ENCODE measurements at regions not wholly inside any gene's neighbourhood (a gene's known extent, or its start where the extent isn't known, plus 50 kb on each side); places are given as distances from the start of the nearest gene placed in this dataset.
"Not testable (repeated sequence)": the region's sequence is repeated elsewhere in the genome, so short reads cannot be mapped to it uniquely, and the experiment has no call there.

GRCh38 chr6:100296810-100297544 lies 167.7 kb downstream of the SIM1 start:
- Histone ChIP-seq H3K9me2 (ENCODE audit: insufficient read depth) (no peaks in the 10 kb centered on the region), H4K20me1 (ENCODE audit: insufficient read depth) (no peaks in the 10 kb centered on the region), H3K4me1 (replicated peaks; ENCODE audit: insufficient read depth) (peaks cover 70% of the 10 kb centered on the region), H2AFZ (no peak overlapping the region), H3K4me2 (peak overlapping the region; percentile 63), H3K9me3 (ENCODE audit: insufficient read depth, low read depth) (peaks cover 17% of the 10 kb centered on the region), H3K27ac (peak overlapping the region; percentile 96), H3F3A (ENCODE audit: insufficient read depth, low read depth) (peaks cover 47% of the 10 kb centered on the region), H3K27me3 (ENCODE audit: insufficient read depth, low read depth) (no peaks in the 10 kb centered on the region), H3K4me3 (peak overlapping the region; percentile 8; the same call in 1 of the 2 replicates), H3K36me3 (ENCODE audit: low read depth) (peaks cover 6% of the 10 kb centered on the region; the same call in 1 of the 2 replicates), H3K79me2 (ENCODE audit: low read depth) (no peaks in the 10 kb centered on the region)
- no peak for TF ChIP-seq EZH2 (IDR thresholded peaks at IDR 0.05; ENCODE audit: low read depth)
- no peak for TF ChIP-seq CTCF (conservative IDR thresholded peaks at IDR 0.05)
- intact Hi-C loops (cut with micrococcal nuclease; ENCODE audit: unreplicated experiment) = loop anchor here (1.0 to 2.0 kb wide), 4 partner anchors 14 to 121 kb away; no protein-coding TSS in a partner anchor
- no TSS peak for BruUV-seq (replicated peaks)
- peak; percentile 24 to 96 for DNase-seq
- POLR2A ChIA-PET (ENCODE audit: unreplicated experiment) = interaction anchor here (0.5 to 1.3 kb wide), 6 partner anchors 14 to 139 kb away, joined by 3 to 8 read pairs (median 4); no protein-coding TSS in a partner anchor
- CTCF ChIA-PET = interaction anchor here (0.8 to 1.0 kb wide), 2 partner anchors 39 to 121 kb away, joined by 3 read pairs; no protein-coding TSS in a partner anchor

GRCh38 chr6:100295172-100295571 lies 169.5 kb downstream of the SIM1 start:
- DNase-seq; H3K9me2 ChIP-seq (ENCODE audit: insufficient read depth); H3K27me3 ChIP-seq (ENCODE audit: insufficient read depth, low read depth); H3K4me3 ChIP-seq; H4K20me1 ChIP-seq (ENCODE audit: insufficient read depth); BruUV-seq (replicated peaks); CTCF ChIA-PET; H3K79me2 ChIP-seq (ENCODE audit: low read depth); POLR2A ChIA-PET (ENCODE audit: unreplicated experiment); H3K36me3 ChIP-seq (ENCODE audit: low read depth); H2AFZ ChIP-seq; intact Hi-C loops (cut with micrococcal nuclease; ENCODE audit: unreplicated experiment); H3K4me2 ChIP-seq: not testable (repeated sequence)
- Histone ChIP-seq H3K4me1 (replicated peaks; ENCODE audit: insufficient read depth) (peaks cover 58% of the 10 kb centered on the region), H3K27ac (peak overlapping the region; percentile 96), H3F3A (ENCODE audit: insufficient read depth, low read depth) (peaks cover 41% of the 10 kb centered on the region), H3K9me3 (ENCODE audit: insufficient read depth, low read depth) (peaks cover 13% of the 10 kb centered on the region)

GRCh38 chr6:100289285-100289684 lies 175.4 kb downstream of the SIM1 start:
- Histone ChIP-seq H3K36me3 (ENCODE audit: low read depth) (no peaks in the 10 kb centered on the region), H3K4me3 (no peak overlapping the region), H3K4me1 (replicated peaks; ENCODE audit: insufficient read depth) (peaks cover 8% of the 10 kb centered on the region), H2AFZ (no peak overlapping the region), H3K9me2 (ENCODE audit: insufficient read depth) (no peaks in the 10 kb centered on the region), H4K20me1 (ENCODE audit: insufficient read depth) (no peaks in the 10 kb centered on the region), H3K9me3 (ENCODE audit: insufficient read depth, low read depth) (no peaks in the 10 kb centered on the region; the same call in 1 of the 2 replicates), H3K27ac (no peak overlapping the region), H3K79me2 (ENCODE audit: low read depth) (no peaks in the 10 kb centered on the region), H3F3A (ENCODE audit: insufficient read depth, low read depth) (no peaks in the 10 kb centered on the region), H3K27me3 (ENCODE audit: insufficient read depth, low read depth) (no peaks in the 10 kb centered on the region), H3K4me2 (no peak overlapping the region)
- intact Hi-C loops (cut with micrococcal nuclease; ENCODE audit: unreplicated experiment) = no loop called here
- TF ChIP-seq EZH2 (IDR thresholded peaks at IDR 0.05; ENCODE audit: low read depth) (no peak), CTCF (conservative IDR thresholded peaks at IDR 0.05) (no peak)
- BruUV-seq (replicated peaks) = no TSS peak
- ChIA-PET POLR2A (ENCODE audit: unreplicated experiment) (no interaction called here), CTCF (no interaction called here)
- no peak for DNase-seq
